K562 (cell line): ENCODE measurements at regions not wholly inside any gene's neighbourhood (a gene's known extent, or its start where the extent isn't known, plus 50 kb on each side); places are given as distances from the start of the nearest gene placed in this dataset.

Experiments used
- ATAC-seq: fragments of 200-7000 bp; cut with Tn5 transposase; 3 replicates; pipeline ENCODE4 v1.9.1; 2020; ENCODE audit warnings: moderate library complexity
- BruUV-seq: library from RNA; stranded (reverse); fragments of 400-500 nt; replicated peaks from 2 replicates; lab custom pipeline; 2021; lab: Mats Ljungman, UMichigan
- CTCF ChIA-PET: fragments of 300-600 bp; formaldehyde crosslinking; extraction: SDS; loops from one replicate; lab custom pipeline; 2021; ENCODE audit warnings: low intra/inter-chr PET ratio; lab: Yijun Ruan, JAX
- POLR2A ChIA-PET: fragments of 300-600, 350-650 bp; sonication (Branson Sonifier 250); formaldehyde crosslinking; extraction: SDS; loops from one replicate; lab custom pipeline; 2021; ENCODE audit warnings: antibody characterized with exemption, inconsistent platforms; lab: Yijun Ruan, JAX
- DNase-seq, 4 experiments: peaks; one replicate each; pipeline versions ENCODE4 v3.0.0 to v3.0.0-alpha.2; 2011 to 2018; ENCODE audit warnings: low spot score in 3 of 4, mixed read lengths in 3 of 4; ENCODE audit errors: extremely low read depth in 1 of 4
- FAIRE-seq: peaks from 2 replicates; lab custom pipeline; 2011; peaks lifted over from hg19 to GRCh38; lab: Jason Lieb, UNC
- H2AFZ ChIP-seq: 2 replicates; pipeline ENCODE4 v1.6.0; 2011; ENCODE audit warnings: low read depth, low read length, control low read depth, inconsistent platforms
- H3K27ac ChIP-seq: fragments of 200-600 bp; 3 replicates; pipeline ENCODE4 v1.8.0; 2011; ENCODE audit warnings: low read depth, mild to moderate bottlenecking, control low read depth, inconsistent platforms, low read length, moderate library complexity, mixed read lengths; ENCODE audit errors: extremely low read depth
- H3K27me3 ChIP-seq, 2 experiments: fragments of 300-600 bp in 1 of 2; 2 replicates in 1 of 2; 3 replicates in 1 of 2; pipeline versions ENCODE4 v1.6.0 to v1.8.0; 2011; ENCODE audit warnings: inconsistent platforms in 2 of 2, low read length in 2 of 2, mild to moderate bottlenecking in 1 of 2, mixed read lengths in 1 of 2, moderate library complexity in 1 of 2; ENCODE audit not compliant: control insufficient read depth in 2 of 2, insufficient read depth in 2 of 2
- H3K36me3 ChIP-seq: fragments of 300-600 bp; 3 replicates; pipeline ENCODE4 v1.8.0; 2011; ENCODE audit warnings: mild to moderate bottlenecking, low read length, inconsistent platforms; ENCODE audit not compliant: control insufficient read depth, insufficient read depth
- H3K4me1 ChIP-seq, 2 experiments: fragments of 200-600 bp in 1 of 2; replicated peaks in 1 of 2; 2 replicates in 1 of 2; 3 replicates in 1 of 2; pipeline versions ENCODE4 v1.5.1 to v1.8.0; 2011; ENCODE audit warnings: inconsistent platforms in 2 of 2, low read length in 2 of 2, mild to moderate bottlenecking in 1 of 2, mixed read lengths in 1 of 2, moderate library complexity in 1 of 2; ENCODE audit not compliant: control insufficient read depth in 2 of 2, insufficient read depth in 2 of 2
- H3K4me2 ChIP-seq: 2 replicates; pipeline ENCODE4 v1.6.1; 2011; ENCODE audit warnings: low read length, control low read depth, inconsistent platforms, mixed read lengths; ENCODE audit not compliant: insufficient read depth
- H3K4me3 ChIP-seq: fragments of 200-600 bp; sonication (generic), shearing (Covaris generic); 2 replicates; pipeline ENCODE4 v1.5.1; 2016; ENCODE audit warnings: control low read depth, inconsistent platforms
- H3K79me2 ChIP-seq: fragments of 200-600 bp; 3 replicates; pipeline ENCODE4 v1.8.0; 2011; ENCODE audit warnings: low read length, inconsistent platforms; ENCODE audit not compliant: control insufficient read depth, insufficient read depth
- H3K9ac ChIP-seq, 2 experiments: 2 replicates each; pipeline versions ENCODE4 v1.6.0 to v1.6.1; 2011; ENCODE audit warnings: low read depth in 2 of 2, low read length in 2 of 2, control low read depth in 1 of 2, inconsistent platforms in 1 of 2, mild to moderate bottlenecking in 1 of 2, mixed read lengths in 1 of 2; ENCODE audit not compliant: insufficient read depth in 1 of 2
- H3K9me1 ChIP-seq: one replicate; pipeline ENCODE4 v1.6.0; 2011; ENCODE audit warnings: inconsistent platforms, mild to moderate bottlenecking, low read length, moderate library complexity; ENCODE audit not compliant: control insufficient read depth, insufficient read depth
- H3K9me3 ChIP-seq: replicated peaks from 2 replicates; pipeline ENCODE4 v1.5.1; 2011; ENCODE audit warnings: low read depth, low read length, inconsistent platforms; ENCODE audit not compliant: control insufficient read depth, insufficient read depth
- H4K20me1 ChIP-seq: replicated peaks from 2 replicates; pipeline ENCODE4 v1.6.1; 2011; ENCODE audit warnings: low read length, inconsistent platforms, mixed read lengths; ENCODE audit not compliant: control insufficient read depth, insufficient read depth
- CBX8 ChIP-seq: fragments of 200-600 bp; sonication (generic); IDR thresholded peaks from 2 replicates; pipeline ENCODE4 v1.6.1; 2012; ENCODE audit warnings: borderline replicate concordance, mixed run types, low read depth, mild to moderate bottlenecking, moderate library complexity, mixed read lengths, low read length, control low read depth, inconsistent platforms; ENCODE audit not compliant: poor library complexity, severe bottlenecking; ENCODE audit errors: extremely low read depth
- CHD4 ChIP-seq: fragments of 200-600 bp; sonication (generic); IDR thresholded peaks from 3 replicates; pipeline ENCODE4 v1.6.1; 2012; ENCODE audit warnings: low read depth, mild to moderate bottlenecking, mixed read lengths, low read length, inconsistent platforms; ENCODE audit not compliant: insufficient read depth, insufficient replicate concordance, poor library complexity, severe bottlenecking
- GATA2 ChIP-seq: sonication (generic); formaldehyde crosslinking; IDR thresholded peaks from 2 replicates; pipeline ENCODE4 v1.4.0; 2020; ENCODE audit warnings: mild to moderate bottlenecking, missing genetic modification reagents
- GTF2F1 ChIP-seq: IDR thresholded peaks from 2 replicates; pipeline ENCODE4 v1.6.1; 2011; ENCODE audit warnings: low read depth, low read length, improper control_type of control experiment
- HDAC6 ChIP-seq: IDR thresholded peaks from 2 replicates; pipeline ENCODE4 v1.6.1; 2012; ENCODE audit warnings: low read depth, mild to moderate bottlenecking, control low read depth, inconsistent platforms, low read length, moderate library complexity
- KLF6 ChIP-seq: fragments of 250-450 bp; sonication (Bioruptor Pico); IDR thresholded peaks from 2 replicates; pipeline ENCODE4 v1.4.0; 2020; ENCODE audit warnings: mild to moderate bottlenecking, moderate library complexity, borderline replicate concordance
- PHF21A ChIP-seq: fragments of 450-650 bp; IDR thresholded peaks from 2 replicates; pipeline ENCODE4 v1.6.1; 2017; ENCODE audit warnings: low read depth, borderline replicate concordance
- RBM34 ChIP-seq: fragments of 200-400 bp; formaldehyde crosslinking; IDR thresholded peaks from 2 replicates; pipeline ENCODE4 v1.6.1; 2018; ENCODE audit warnings: low read length, borderline replicate concordance; ENCODE audit not compliant: insufficient read depth
- SMC3 ChIP-seq: conservative IDR thresholded peaks from 2 replicates; pipeline ENCODE4 v1.6.1; 2011; ENCODE audit warnings: low read depth, low read length, improper control_type of control experiment; ENCODE audit not compliant: insufficient read depth
- TRIM28 ChIP-seq: fragments of 450-650 bp; IDR thresholded peaks from 2 replicates; pipeline ENCODE4 v1.6.1; 2017
- WGBS: fragments of 100-300 bp; shearing (Covaris generic); methylation state at CpG from one replicate; pipeline ENCODE4 v1.1.6; 2016; ENCODE audit warnings: low coverage, mixed read lengths; ENCODE audit not compliant: insufficient coverage; ENCODE audit errors: missing lambda C conversion rate; 5-methylcytosine and 5-hydroxymethylcytosine counted together
- in situ Hi-C: fragments of 300-500 bp; cut with MboI; formaldehyde crosslinking; loops from 4 replicates; pipeline ENCODE4 v1.15.0; 2018; ENCODE audit warnings: inconsistent platforms, mixed read lengths
- intact Hi-C: fragments of 100-400 bp; cut with micrococcal nuclease; formaldehyde crosslinking; loops from 2 replicates; pipeline ENCODE4 v1.14.2; 2022
- TF ChIP-seq, protein P1 (sequence below): fragments of 450-650 bp; IDR thresholded peaks from 2 replicates; pipeline ENCODE4 v1.6.1; 2018; ENCODE audit warnings: mild to moderate bottlenecking, low read depth; ENCODE audit not compliant: partially characterized antibody
- TF ChIP-seq, protein P2 (sequence below): fragments of 450-650 bp; formaldehyde crosslinking; IDR thresholded peaks from 2 replicates; pipeline ENCODE4 v1.4.0; 2022; ENCODE audit warnings: mild to moderate bottlenecking, moderate library complexity

DNA sequence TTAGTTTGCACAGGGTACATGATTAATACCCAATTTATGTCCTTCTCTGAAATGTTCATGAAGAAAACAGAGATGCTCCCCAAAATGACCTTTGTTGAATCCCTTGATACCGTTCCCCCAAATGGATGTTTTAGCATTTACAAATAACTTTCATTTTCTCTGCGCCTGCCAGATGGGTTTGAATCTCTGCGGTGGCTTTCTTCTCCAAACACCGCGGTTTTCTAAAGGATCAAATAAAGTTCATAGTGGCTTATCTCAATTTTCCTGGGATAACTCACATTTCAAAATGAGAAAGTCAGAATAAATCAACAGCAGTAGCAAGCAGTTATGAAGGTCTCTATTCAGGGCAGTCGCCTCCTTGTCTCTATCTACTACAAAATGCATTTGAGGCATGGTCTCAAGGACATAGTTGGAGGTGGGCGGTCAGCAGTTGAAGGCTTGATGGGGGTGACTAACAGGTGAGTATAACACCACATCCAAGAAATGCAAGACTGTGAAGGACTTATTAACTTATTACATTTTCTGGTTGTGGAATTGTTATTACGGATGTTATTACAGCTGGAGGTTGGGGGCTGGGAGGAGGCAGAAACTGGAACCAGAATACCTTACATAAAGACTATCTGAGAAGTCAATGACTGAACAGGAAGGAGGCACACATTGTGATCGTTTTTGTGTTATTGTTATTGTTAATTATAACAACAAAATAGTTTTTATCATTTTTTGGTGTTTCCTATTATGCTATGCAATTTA is 1513.3 kb downstream of the FAM181B start:
- H3K27ac ChIP-seq, result no peak overlapping the region
- DNase-seq, result no peak
- H3K4me2 ChIP-seq, result no peak overlapping the region
- intact Hi-C loops, result no loop called here
- H3K4me1 ChIP-seq, result no peaks in the 10 kb centered on the region
- FAIRE-seq, result no peak
- no peak overlapping the region for H3K9ac ChIP-seq
- no peaks in the 10 kb centered on the region for H3K27me3 ChIP-seq
- H4K20me1 ChIP-seq, result no peaks in the 10 kb centered on the region
- H2AFZ ChIP-seq, result no peak overlapping the region
- no peaks in the 10 kb centered on the region; the same call in 1 of the 2 replicates for H3K9me3 ChIP-seq
- no peaks in the 10 kb centered on the region for H3K36me3 ChIP-seq
- WGBS, result 3% methylated on average over 9 of the region's 9 CpGs
- no peak for ATAC-seq
- in situ Hi-C loops, result no loop called here
- no peak overlapping the region for H3K4me3 ChIP-seq
- no peaks in the 10 kb centered on the region for H3K9me1 ChIP-seq
- CTCF ChIA-PET, result no interaction called here
- no TSS peak for BruUV-seq
- POLR2A ChIA-PET, result no interaction called here
- no peaks in the 10 kb centered on the region for H3K79me2 ChIP-seq
- no peak for TF ChIP-seq RBM34
- TF ChIP-seq, protein P1, sequence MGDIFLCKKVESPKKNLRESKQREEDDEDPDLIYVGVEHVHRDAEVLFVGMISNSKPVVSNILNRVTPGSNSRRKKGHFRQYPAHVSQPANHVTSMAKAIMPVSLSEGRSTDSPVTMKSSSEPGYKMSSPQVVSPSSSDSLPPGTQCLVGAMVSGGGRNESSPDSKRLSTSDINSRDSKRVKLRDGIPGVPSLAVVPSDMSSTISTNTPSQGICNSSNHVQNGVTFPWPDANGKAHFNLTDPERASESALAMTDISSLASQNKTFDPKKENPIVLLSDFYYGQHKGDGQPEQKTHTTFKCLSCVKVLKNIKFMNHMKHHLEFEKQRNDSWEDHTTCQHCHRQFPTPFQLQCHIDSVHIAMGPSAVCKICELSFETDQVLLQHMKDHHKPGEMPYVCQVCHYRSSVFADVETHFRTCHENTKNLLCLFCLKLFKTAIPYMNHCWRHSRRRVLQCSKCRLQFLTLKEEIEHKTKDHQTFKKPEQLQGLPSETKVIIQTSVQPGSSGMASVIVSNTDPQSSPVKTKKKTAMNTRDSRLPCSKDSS, result no peak
- no peak for TF ChIP-seq PHF21A
- TF ChIP-seq CBX8, result no peak
- no peak for TF ChIP-seq GTF2F1
- no peak for TF ChIP-seq GATA2 (CRISPR knock-in tag)
- TF ChIP-seq, protein P2, sequence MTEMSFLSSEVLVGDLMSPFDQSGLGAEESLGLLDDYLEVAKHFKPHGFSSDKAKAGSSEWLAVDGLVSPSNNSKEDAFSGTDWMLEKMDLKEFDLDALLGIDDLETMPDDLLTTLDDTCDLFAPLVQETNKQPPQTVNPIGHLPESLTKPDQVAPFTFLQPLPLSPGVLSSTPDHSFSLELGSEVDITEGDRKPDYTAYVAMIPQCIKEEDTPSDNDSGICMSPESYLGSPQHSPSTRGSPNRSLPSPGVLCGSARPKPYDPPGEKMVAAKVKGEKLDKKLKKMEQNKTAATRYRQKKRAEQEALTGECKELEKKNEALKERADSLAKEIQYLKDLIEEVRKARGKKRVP (CRISPR knock-in tag), result no peak
- no peak for TF ChIP-seq TRIM28
- no peak for TF ChIP-seq CHD4
- TF ChIP-seq SMC3, result no peak
- TF ChIP-seq HDAC6, result no peak
- TF ChIP-seq KLF6 (CRISPR knock-in tag), result no peak
- TF ChIP-seq, all 486 proteins: peak for 0
